Osteoblast (primary cell): ENCODE measurements at regions not wholly inside any gene's neighbourhood (a gene's known extent, or its start where the extent isn't known, plus 50 kb on each side); places are given as distances from the start of the nearest gene placed in this dataset.

Source experiments
- DNase-seq: peaks from one replicate; pipeline ENCODE4 v3.0.0; 2011; ENCODE audit warnings: low spot score, mixed read lengths; ENCODE audit not compliant: insufficient read length; ENCODE audit errors: missing footprints
- H2AFZ ChIP-seq: 2 replicates; pipeline ENCODE4 v1.6.0; 2011; ENCODE audit warnings: mild to moderate bottlenecking, low read length
- H3K27ac ChIP-seq: 2 replicates; pipeline ENCODE4 v1.5.1; 2011; ENCODE audit warnings: mild to moderate bottlenecking, low read depth, low read length, moderate library complexity
- H3K27me3 ChIP-seq: 2 replicates; pipeline ENCODE4 v1.6.0; 2012; ENCODE audit warnings: mild to moderate bottlenecking, control low read depth, inconsistent platforms, low read length, moderate library complexity; ENCODE audit not compliant: insufficient read depth
- H3K36me3 ChIP-seq: 2 replicates; pipeline ENCODE4 v1.5.1; 2011; ENCODE audit warnings: mild to moderate bottlenecking, low read length, control low read depth, moderate library complexity; ENCODE audit not compliant: insufficient read depth
- H3K4me1 ChIP-seq: 2 replicates; pipeline ENCODE4 v1.5.1; 2011; ENCODE audit warnings: mild to moderate bottlenecking, low read length, control low read depth, moderate library complexity; ENCODE audit not compliant: insufficient read depth
- H3K4me2 ChIP-seq: 2 replicates; pipeline ENCODE4 v1.6.0; 2011; ENCODE audit warnings: mild to moderate bottlenecking, low read length; ENCODE audit not compliant: insufficient read depth
- H3K4me3 ChIP-seq: fragments of 200-600 bp; sonication (generic); 3 replicates; pipeline ENCODE4 v1.5.1; 2012; ENCODE audit warnings: mild to moderate bottlenecking, low read length, inconsistent platforms; ENCODE audit not compliant: insufficient read depth
- H3K79me2 ChIP-seq: 2 replicates; pipeline ENCODE4 v1.6.0; 2012; ENCODE audit warnings: mild to moderate bottlenecking, low read length, control low read depth, inconsistent platforms; ENCODE audit not compliant: insufficient read depth
- H3K9me3 ChIP-seq: 2 replicates; pipeline ENCODE4 v1.5.1; 2011; ENCODE audit warnings: low read depth, low read length, control low read depth
- H4K20me1 ChIP-seq: 2 replicates; pipeline ENCODE4 v1.6.0; 2012; ENCODE audit warnings: mild to moderate bottlenecking, low read length, control low read depth; ENCODE audit not compliant: insufficient read depth
- CTCF ChIP-seq: IDR thresholded peaks from 2 replicates; pipeline ENCODE4 v1.5.1; 2011; ENCODE audit warnings: mild to moderate bottlenecking, low read depth, low read length, moderate library complexity; ENCODE audit errors: extremely low read depth

- no peak for TF ChIP-seq CTCF
- Histone ChIP-seq H3K4me1 (no peaks in the 10 kb centered on the region), H3K4me2 (no peak overlapping the region), H3K4me3 (no peak overlapping the region), H3K27ac (no peak overlapping the region), H3K27me3 (no peaks in the 10 kb centered on the region), H2AFZ (no peak overlapping the region), H3K79me2 (no peaks in the 10 kb centered on the region), H3K36me3 (no peaks in the 10 kb centered on the region), H3K9me3 (no peaks in the 10 kb centered on the region), H4K20me1 (no peaks in the 10 kb centered on the region)
- no peak for DNase-seq
Observed at GRCh38 chr5:101561018-101561417, 657.9 kb upstream of the ST8SIA4 start.

- no peaks in the 10 kb centered on the region for H3K79me2 ChIP-seq
- H3K27ac ChIP-seq, result no peak overlapping the region
- no peak overlapping the region for H3K4me2 ChIP-seq
- no peaks in the 10 kb centered on the region for H3K27me3 ChIP-seq
- H3K4me3 ChIP-seq, result no peak overlapping the region
- H3K9me3 ChIP-seq, result no peaks in the 10 kb centered on the region
- H3K4me1 ChIP-seq, result no peaks in the 10 kb centered on the region
- no peaks in the 10 kb centered on the region for H3K36me3 ChIP-seq
- H2AFZ ChIP-seq, result no peak overlapping the region
- no peak for TF ChIP-seq CTCF
- H4K20me1 ChIP-seq, result no peaks in the 10 kb centered on the region
- DNase-seq, result no peak
Observed at GRCh38 chr5:101543780-101544179, 640.7 kb upstream of the ST8SIA4 start.

GRCh38 chr5:101539315-101539714 lies 636.2 kb upstream of the ST8SIA4 start:
- no peak for DNase-seq
- H3K27me3 ChIP-seq, result no peaks in the 10 kb centered on the region
- no peak for TF ChIP-seq CTCF
- no peak overlapping the region for H3K4me3 ChIP-seq
- H2AFZ ChIP-seq, result no peak overlapping the region
- H3K4me1 ChIP-seq, result no peaks in the 10 kb centered on the region
- no peaks in the 10 kb centered on the region for H3K9me3 ChIP-seq
- H4K20me1 ChIP-seq, result no peaks in the 10 kb centered on the region
- H3K4me2 ChIP-seq, result no peak overlapping the region
- no peaks in the 10 kb centered on the region for H3K36me3 ChIP-seq
- no peaks in the 10 kb centered on the region for H3K79me2 ChIP-seq
- no peak overlapping the region for H3K27ac ChIP-seq

- H4K20me1 ChIP-seq, result no peaks in the 10 kb centered on the region
- no peak for TF ChIP-seq CTCF
- no peaks in the 10 kb centered on the region for H3K27me3 ChIP-seq
- H3K79me2 ChIP-seq, result no peaks in the 10 kb centered on the region
- no peaks in the 10 kb centered on the region for H3K9me3 ChIP-seq
- H3K4me3 ChIP-seq, result no peak overlapping the region
- H3K27ac ChIP-seq, result no peak overlapping the region
- no peak overlapping the region for H2AFZ ChIP-seq
- H3K36me3 ChIP-seq, result no peaks in the 10 kb centered on the region
- H3K4me2 ChIP-seq, result no peak overlapping the region
- no peaks in the 10 kb centered on the region for H3K4me1 ChIP-seq
- DNase-seq, result no peak
Observed at GRCh38 chr5:101535626-101536025, 632.5 kb upstream of the ST8SIA4 start.
